ENCODE measurements at regions not wholly inside any gene's neighbourhood (a gene's known extent, or its start where the extent isn't known, plus 50 kb on each side); places are given as distances from the start of the nearest gene placed in this dataset.

- TF ChIP-seq CTCF (IDR thresholded peaks at IDR 0.05) (no peak), PRDM15 (CRISPR knock-in tag; IDR thresholded peaks at IDR 0.05) (no peak), NR1H2 (CRISPR knock-in tag; IDR thresholded peaks at IDR 0.05) (no peak), MAX (CRISPR knock-in tag; IDR thresholded peaks at IDR 0.05) (no peak), ATF3 (CRISPR knock-in tag; conservative IDR thresholded peaks at IDR 0.05) (no peak), FOXJ3 (CRISPR knock-in tag; IDR thresholded peaks at IDR 0.05; ENCODE audit: borderline replicate concordance) (no peak), TCF7 (CRISPR knock-in tag; IDR thresholded peaks at IDR 0.05; ENCODE audit: low read depth) (no peak)
Measured at GRCh38 chr5:165996201-165996875, 2295.1 kb upstream of the WWC1 start.
